NCI-H187 (cell line): ENCODE measurements at regions not wholly inside any gene's neighbourhood (a gene's known extent, or its start where the extent isn't known, plus 50 kb on each side); places are given as distances from the start of the nearest gene placed in this dataset.

Experiments used
- DNase-seq, 2 experiments: peaks; one replicate each; lab custom pipeline; 2025; lab: John Stamatoyannopoulos, UW

DNA sequence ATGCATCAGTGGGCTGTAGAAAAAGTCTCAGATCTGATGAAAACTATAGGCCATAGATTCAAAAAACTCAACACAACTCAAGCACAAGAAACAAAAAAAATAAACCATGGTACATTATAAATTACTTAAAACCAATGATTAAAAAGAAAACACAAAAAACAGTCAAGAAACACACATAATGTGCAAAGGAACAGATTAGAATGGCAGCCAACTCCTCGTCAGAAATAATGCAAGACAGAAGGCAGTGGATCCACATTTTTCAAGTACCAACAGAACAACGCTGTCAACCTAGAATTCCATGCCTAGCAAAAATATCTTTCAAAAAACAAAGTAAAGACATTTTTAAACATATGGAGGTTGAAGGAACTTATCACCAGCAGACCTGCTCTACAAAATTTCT, 69.7 kb downstream of the PSMB1 start:
- no peak for DNase-seq

DNA sequence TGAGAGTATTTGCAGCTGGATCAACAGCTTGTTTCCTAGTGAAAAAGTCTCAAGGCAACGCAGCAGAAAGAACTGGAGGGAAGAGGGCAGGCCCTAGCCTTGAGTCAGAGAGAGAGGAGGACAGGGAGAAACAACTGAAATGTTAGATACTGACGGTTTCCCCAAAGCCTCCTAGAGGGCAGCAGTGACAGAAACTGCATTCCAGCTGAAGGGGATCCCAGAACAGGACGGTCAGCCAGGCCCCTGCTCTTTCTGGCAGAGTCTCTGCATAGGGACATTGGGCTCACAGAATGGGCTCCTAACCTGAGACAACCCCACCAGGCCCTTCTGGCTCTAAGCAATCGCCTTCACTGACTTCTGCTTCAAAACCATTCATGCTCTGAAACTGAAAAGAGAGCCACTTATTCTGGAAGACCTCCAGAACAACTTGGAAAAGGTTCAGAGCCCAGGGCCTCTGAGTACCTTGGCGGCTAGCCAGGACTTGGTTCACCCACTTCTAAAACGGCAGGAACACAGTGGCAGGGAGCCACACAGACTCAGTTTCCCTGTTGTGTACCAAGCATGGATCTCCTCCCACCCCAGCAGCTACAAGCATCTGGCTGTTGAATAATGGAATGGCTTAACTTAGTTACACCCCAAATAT, 72.9 kb downstream of the PSMB1 start:
- DNase-seq: no peak

DNA sequence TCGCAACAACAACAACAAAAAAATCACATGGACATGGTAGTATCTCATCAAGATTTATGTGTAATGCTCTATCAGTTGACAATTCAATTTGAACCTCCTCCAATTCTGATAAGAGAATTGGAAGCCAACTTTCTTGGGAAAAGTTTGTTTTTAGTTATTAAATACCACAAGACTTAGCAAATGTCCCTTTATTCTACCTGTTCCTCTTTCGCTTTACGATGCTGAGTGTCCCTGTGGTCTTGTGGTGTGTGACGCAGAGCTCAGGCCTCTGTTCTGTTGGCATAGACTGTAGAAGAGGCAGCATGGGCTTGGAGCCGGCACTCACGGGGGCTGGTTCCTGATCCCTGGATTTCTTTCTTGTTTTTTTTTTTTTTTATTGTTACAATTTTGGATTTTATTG, 76.7 kb downstream of the PSMB1 start:
- DNase-seq: no peak

DNA sequence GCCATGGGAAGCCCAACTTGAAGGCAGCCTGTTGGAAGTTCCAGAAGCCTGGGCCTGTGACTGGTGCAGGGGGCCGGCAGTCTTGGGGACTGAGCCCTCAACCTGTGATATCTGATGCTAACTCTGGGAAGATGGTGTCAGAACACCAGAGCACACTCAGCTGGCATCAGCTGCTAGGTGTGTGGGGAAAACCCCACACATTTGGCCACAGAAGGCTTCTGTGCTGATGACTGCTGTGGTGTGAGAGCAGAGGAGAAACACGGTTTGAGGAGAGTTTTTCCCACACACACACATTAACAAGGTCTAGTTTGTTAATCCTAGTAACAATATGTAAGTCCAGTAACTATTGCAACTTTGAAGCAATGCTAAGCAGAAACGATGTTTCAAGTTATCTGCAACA, 78.0 kb downstream of the PSMB1 start:
- no peak for DNase-seq

DNA sequence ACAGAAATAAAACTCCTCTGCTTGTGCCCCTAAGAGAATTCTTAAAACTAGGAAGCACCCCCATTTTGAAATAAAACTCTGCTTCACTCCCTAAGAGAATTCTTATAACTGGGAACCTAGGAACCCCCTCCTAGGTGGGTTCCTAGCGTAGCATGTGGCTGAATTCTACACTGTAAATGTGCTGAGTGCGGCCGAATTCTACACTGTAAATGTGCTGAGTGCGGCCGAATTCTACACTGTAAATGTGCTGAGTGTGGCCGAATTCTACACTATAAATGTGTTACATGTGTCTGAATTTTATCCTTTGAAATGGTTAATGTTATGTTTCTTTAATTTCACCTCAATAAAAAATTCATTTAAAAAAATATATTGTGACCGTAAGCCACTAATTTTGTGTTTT, 79.3 kb downstream of the PSMB1 start:
- no peak for DNase-seq

DNA sequence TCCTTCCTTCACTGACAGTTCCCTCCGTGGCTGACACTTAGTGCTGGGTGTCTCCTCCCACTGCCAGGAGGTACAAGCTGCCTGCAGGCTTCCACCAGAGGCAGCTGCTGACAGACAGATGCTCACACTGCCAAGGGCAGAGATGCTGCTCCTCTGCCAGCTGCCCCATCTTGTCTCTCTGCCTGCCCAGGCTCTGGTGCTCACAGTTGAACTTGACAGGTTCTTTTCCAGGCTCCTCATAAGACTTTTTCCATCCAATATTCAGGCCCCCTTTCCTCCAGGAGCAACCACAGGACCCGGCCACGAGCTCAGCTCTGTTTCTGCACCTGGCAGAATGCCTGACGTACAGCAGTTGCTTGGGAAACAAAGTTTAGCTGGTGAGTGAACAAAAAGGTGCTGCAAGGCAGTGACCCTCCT, 79.8 kb downstream of the PSMB1 start:
- no peak for DNase-seq

DNA sequence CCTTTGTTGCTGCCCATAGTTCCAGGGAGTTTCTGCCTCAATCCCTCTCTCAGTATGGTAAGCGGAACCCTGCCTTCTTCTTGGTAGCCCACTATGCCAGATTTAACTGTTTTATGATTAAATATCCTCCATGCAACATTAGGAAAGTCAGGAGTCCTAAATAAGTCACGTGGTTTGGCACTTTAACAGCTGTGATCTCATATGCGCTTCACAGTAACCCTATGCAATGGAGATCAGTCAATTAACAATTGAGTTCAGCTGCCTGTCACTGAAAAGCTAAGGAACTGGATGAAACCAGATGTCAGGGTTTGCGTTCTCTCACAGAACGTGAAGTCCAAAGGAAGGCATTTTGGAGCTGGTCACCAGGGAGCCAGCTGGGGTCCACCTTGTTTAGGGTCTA, 81.6 kb downstream of the PSMB1 start:
- DNase-seq: no peak

DNA sequence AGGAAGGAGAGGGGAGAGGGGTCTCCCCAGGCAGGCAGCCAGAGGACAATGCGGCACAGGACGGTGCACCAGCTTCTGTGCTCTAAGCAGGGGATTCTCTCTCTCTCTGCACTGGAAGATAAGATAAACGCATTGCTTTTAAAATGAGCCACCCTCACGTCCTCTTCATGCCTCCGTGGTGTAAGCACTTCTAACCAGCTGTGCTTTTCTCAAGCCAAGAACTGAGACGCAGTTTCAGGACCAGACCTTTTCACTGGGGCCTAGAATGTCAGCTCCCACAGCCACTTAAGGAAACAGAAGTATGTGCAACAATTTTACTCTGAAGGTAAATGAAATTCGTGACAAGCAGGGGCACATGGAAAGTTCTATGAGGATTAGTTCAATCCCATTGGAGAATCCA, 82.4 kb downstream of the PSMB1 start:
- DNase-seq: no peak

DNA sequence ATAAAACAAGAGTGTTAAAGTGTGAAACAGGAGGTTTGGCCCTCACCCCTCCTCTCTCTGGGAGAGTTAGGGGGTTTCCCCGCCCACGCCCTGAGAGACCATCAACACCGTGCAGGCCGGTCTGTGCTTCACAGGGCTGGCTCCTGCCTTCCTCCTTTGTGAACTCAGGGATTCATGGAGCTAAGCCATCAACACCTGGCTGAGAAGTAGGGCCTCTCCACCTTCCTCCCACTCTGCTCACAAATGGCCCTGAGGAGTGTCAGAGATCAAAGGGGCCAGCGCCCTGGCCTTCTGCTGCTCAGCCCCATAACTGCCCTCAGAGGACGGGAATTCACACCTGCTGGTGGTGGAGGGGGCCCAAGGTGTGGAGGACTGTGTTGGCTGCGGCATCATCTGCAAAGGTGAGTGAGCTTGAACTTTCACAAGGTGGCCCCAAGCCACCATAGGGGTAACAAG, 88.6 kb downstream of the PSMB1 start:
- no peak for DNase-seq

DNA sequence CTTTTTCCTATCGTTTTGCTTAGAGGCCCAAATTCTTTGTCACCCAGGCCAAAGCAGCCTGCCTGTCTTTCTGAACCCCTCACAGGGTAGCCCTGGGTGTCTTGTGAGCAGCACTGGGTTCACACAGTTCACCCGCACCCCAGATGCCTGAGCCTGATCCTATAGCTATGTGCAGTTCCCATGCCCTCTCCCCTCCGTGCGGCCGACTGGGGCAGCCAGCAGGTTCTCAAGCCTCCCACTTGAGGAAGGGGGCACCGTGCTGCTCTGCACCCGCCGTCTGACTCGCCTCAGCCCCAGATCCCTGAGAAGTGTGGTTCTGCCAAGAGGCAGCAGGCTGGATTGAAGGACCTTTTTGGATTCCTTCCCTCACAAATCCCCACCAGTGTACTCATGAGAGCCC, 89.0 kb downstream of the PSMB1 start:
- DNase-seq: no peak

DNA sequence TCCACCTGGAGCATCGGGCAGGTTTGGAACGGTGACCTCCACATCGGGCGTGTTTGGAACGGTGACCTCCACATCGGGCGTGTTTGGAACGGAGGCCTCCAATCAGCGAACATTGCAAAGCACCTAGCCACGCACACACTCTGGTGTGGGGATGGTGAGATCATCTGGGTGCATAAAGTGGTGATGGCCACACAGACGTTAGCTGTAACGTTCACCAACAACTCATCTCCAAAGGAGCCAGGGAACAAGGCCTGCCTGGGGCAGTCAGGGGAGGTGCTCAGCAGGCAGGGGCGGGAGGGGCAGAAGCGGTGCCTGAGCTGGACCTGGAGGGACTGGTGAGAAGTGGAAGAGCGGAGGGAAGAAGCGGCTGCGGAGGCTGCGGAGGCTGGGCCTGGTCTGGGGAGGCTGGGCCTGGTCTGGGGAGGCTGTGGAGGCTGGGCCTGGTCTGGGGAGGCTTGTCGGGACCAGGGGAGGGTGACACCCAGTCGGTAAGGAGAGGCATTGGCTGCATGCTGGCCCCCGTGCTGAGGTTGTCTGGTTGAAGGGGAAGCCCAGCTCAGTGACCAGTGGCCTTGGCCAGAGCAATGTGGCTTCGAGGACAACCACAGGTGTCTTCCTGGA, 89.9 kb downstream of the PSMB1 start:
- no peak for DNase-seq

DNA sequence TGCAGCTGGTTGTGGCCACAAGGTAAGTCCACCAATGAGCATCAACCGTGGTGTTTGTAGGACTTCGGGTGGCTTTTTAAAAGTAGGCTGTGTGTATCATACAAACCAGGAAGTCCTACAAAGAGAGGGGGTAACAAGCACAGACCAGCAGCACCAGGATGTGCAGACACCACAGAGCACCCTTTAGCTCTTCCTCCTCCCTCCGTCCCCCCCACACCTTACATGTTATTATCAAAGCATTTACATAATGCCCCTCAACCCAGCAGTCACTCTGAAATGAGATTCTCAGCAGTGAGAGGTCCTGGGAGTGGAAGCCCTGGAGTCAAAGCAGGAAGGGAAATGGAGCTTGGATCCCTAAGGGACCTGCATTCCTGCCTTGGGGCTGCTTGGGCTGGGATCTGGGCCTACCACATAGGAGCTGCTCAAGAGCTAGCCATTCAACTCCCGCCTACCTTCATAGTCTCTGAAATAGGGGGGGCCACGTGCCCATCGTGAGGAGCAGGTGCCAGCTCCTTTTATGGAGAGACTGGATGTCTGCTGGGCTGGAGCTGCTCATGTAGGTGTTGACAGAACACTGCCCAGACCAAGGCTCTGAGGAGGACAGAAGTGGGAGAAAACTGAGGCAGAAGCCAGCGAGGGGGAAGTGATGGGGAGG, 90.6 kb downstream of the PSMB1 start:
- DNase-seq: peak; percentile 52 to 57

DNA sequence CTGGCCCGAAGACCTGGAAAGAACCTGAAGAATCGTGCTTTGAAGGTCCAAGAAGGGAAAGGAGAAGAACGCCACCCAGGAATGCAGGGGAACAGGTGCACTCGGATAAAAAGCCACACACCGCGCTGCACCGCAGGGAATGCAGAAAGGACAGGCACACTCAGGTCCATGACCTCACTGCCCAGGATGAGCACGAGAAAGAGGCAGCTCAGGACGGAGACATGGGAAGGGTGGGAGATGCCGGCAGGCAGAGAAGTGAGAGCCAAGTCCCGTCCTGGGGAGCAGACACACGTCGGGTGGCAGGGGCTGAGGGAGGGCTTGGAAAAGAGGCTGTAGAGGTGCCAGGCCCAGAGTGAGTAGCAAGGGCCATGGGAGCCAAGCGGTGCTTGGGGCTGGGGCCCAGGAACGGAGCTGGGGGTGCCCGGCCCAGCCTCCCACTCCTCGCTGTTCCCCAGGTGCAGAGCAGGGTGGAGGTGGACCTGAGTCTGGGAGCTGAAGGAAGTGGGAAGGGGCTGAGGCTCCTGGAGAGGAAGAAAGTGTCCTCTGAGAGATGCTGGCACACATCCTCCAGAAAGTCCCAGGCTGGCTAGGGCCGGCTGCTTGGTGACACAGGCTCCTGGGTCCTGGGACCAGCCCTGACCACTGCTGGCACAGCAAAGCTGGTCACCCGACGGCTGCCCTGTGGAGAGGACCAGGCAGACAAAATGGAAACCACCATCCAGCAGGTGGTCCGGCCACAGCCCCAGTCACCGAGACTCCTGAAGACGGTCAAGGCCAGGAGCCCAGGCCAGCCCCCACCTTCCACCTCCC, 91.3 kb downstream of the PSMB1 start:
- DNase-seq: no peak

DNA sequence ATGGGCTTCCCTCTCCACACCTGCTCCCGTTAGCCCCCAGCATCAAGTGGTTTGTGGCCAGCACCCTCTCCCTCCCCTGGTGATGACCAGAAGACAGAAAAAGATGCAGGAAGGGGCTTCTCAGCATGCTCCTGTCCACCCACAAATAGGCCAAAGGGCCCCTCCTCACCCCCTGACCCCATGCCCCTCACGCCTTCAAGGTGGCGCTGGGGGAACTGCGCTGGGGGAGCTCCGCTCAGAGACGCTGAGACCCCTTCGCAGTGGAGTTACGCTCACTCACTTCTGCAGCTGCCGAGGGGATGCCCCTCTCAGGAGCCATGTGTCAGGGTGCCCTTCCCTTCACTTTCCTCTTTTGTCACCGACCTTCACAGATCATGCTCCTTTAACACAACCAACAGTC, 92.0 kb downstream of the PSMB1 start:
- no peak for DNase-seq

DNA sequence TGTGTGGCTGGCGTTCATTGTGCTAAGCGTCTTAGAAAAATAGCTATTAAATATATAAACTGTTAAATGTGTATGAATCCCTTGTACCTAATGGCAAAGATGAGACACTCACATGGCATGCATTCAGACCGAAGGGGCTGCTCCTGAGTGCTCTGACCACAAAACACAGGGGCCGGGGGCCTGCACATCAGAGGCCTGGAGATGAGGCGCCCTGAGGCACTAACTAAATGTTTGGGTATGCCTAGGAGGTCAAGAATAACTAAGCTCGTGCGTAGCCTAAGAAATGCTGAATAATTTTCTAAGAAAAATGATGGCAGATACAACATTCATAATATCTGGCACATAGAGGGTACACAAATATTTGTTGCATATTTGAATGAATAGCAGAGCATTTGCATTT, 92.5 kb downstream of the PSMB1 start:
- DNase-seq: no peak

DNA sequence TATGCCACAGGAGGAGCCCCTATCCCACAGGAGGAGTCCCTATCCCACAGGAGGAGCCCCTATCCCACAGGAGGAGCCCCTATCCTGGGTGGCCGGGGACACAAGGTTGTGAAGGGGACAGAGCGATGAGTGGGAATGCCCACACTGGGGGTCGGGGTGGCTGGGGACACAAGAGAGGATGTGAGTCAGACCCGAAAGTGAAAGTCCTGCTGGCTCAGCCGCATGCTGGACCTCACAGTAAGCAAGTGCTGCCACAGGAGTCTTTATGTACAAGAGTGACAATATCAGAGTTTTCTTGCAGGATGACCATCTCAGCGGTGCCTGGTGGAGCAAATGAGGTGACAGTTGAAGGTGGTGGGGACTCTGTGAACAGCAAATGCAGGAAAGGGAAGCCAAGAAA, 93.7 kb downstream of the PSMB1 start:
- DNase-seq: no peak

DNA sequence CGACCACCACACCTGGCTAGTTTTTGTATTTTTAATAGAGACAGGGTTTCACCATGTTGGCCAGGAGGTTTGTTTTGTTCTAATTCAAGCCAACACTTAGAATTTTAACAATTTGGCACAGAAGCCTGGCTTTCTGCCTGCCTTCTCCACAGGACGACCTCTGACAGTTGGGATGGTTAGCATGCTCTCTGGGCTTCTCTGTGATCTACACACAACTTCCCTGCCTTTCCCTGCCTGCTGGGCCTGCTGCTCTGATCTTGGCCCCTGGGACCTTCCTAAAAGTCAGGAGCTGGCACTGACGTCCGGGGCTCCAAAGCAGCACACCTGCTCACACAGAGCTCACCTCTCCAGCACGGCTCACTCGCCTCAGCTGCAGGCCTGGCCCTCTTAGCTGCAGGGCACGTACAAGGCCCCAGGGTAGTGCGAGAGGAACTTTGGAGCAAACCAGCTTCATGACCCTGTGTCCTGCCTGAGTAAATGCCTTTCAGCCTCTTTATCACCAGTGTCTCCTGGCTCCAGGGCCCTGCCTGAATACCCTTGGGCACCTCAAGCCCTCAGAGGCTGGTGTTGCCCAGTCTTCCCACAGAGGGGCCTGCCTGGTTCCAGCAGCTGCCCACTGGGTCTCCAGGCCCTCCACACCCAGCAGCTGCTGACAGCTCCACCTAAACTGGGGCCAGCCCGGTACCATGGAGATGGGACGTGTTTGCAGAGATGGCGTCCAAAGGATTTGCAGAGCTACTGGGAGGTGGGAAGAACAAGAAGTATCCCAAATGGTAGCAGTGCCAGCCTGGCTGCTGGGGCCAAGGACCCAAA, 96.0 kb downstream of the PSMB1 start:
- no peak for DNase-seq
